T-cell (primary cell): ENCODE measurements at regions not wholly inside any gene's neighbourhood (a gene's known extent, or its start where the extent isn't known, plus 50 kb on each side); places are given as distances from the start of the nearest gene placed in this dataset.
"Not testable (repeated sequence)": the region's sequence is repeated elsewhere in the genome, so short reads cannot be mapped to it uniquely, and the experiment has no call there.

Experiments used
- ATAC-seq, 4 experiments: fragments of 200-7000 bp in 3 of 4; fragments of 150-1000 bp in 1 of 4; cut with Tn5 transposase; replicated peaks in 1 of 4; 1 replicate in 3 of 4; 2 replicates in 1 of 4; pipeline ENCODE4 v1.10.0; 2021; ENCODE audit warnings: moderate library complexity in 3 of 4, mild to moderate bottlenecking in 2 of 4, moderate number of reproducible peaks in 1 of 4
- CTCF ChIA-PET, 2 donors: fragments of 300-600 bp; sonication (Branson Sonifier 250); formaldehyde crosslinking; loops; one replicate each; lab custom pipeline; 2022; ENCODE audit warnings: antibody characterized with exemption in 2 of 2; lab: Charles Lee
- POLR2A ChIA-PET, 2 donors: fragments of 300-600 bp; sonication (Branson Sonifier 250); formaldehyde crosslinking; loops; one replicate each; lab custom pipeline; 2022; ENCODE audit warnings: antibody characterized with exemption in 2 of 2; lab: Charles Lee
- DNase-seq, 35 experiments: peaks; one replicate each; pipeline versions ENCODE4 v3.0.0 to v3.0.0-alpha.2; 2013 to 2023
- H3K27ac ChIP-seq: one replicate; pipeline ENCODE4 v1.5.1; 2013; ENCODE audit warnings: low read length
- H3K27me3 ChIP-seq, 2 experiments: replicated peaks in 1 of 2; 1 replicate in 1 of 2; 2 replicates in 1 of 2; pipeline versions ENCODE4 v1.6.1 to v1.7.0; 2013; ENCODE audit warnings: low read length in 1 of 2, mixed read lengths in 1 of 2; ENCODE audit not compliant: control insufficient read depth in 2 of 2, insufficient read depth in 2 of 2; ENCODE audit errors: extremely low read depth in 1 of 2
- H3K36me3 ChIP-seq, 2 donors: 1 replicate in 1 of 2; 2 replicates in 1 of 2; pipeline versions ENCODE4 v1.6.1 to v1.7.0; 2013; ENCODE audit warnings: low read length in 1 of 2; ENCODE audit not compliant: control insufficient read depth in 2 of 2, insufficient read depth in 1 of 2; ENCODE audit errors: extremely low read depth in 1 of 2
- H3K4me1 ChIP-seq, 2 experiments: 1 replicate in 1 of 2; 2 replicates in 1 of 2; pipeline versions ENCODE4 v1.6.1 to v1.7.0; 2013; ENCODE audit warnings: low read length in 2 of 2, mixed read lengths in 1 of 2; ENCODE audit not compliant: insufficient read depth in 2 of 2, control insufficient read depth in 1 of 2; ENCODE audit errors: extremely low read depth in 1 of 2
- H3K4me3 ChIP-seq, 2 donors: 1 replicate in 1 of 2; 2 replicates in 1 of 2; pipeline versions ENCODE4 v1.5.1 to v1.7.0; 2013; ENCODE audit warnings: mild to moderate bottlenecking in 2 of 2, low read length in 1 of 2, moderate library complexity in 1 of 2; ENCODE audit not compliant: control insufficient read depth in 1 of 2; ENCODE audit errors: extremely low read depth in 1 of 2
- H3K9me3 ChIP-seq: 2 replicates; pipeline ENCODE4 v1.7.0; 2013
- H3K27ac Mint-ChIP-seq, 2 donors: one replicate each; pipeline ENCODE4 v1.8.0; 2020 to 2021; ENCODE audit warnings: mild to moderate bottlenecking in 2 of 2, mixed read lengths in 2 of 2
- H3K27me3 Mint-ChIP-seq, 2 donors: one replicate each; pipeline ENCODE4 v1.8.0; 2021 to 2022; ENCODE audit warnings: mixed read lengths in 2 of 2
- H3K36me3 Mint-ChIP-seq: one replicate; pipeline ENCODE4 v1.8.0; 2021; ENCODE audit warnings: mixed read lengths
- H3K4me1 Mint-ChIP-seq, 3 donors: one replicate each; pipeline ENCODE4 v1.8.0; 2020 to 2022; ENCODE audit warnings: mixed read lengths in 3 of 3, mild to moderate bottlenecking in 1 of 3
- H3K4me3 Mint-ChIP-seq, 3 donors: one replicate each; pipeline ENCODE4 v1.8.0; 2020 to 2022; ENCODE audit warnings: mild to moderate bottlenecking in 3 of 3, mixed read lengths in 3 of 3, moderate library complexity in 3 of 3
- H3K9me3 Mint-ChIP-seq, 3 donors: one replicate each; pipeline ENCODE4 v1.8.0; 2020 to 2022; ENCODE audit warnings: mixed read lengths in 3 of 3
- WGBS: methylation state at CpG from one replicate; pipeline ENCODE4 v1.1.5; 2013; ENCODE audit warnings: missing lambda C conversion rate; ENCODE audit not compliant: insufficient coverage; 5-methylcytosine and 5-hydroxymethylcytosine counted together

DNA sequence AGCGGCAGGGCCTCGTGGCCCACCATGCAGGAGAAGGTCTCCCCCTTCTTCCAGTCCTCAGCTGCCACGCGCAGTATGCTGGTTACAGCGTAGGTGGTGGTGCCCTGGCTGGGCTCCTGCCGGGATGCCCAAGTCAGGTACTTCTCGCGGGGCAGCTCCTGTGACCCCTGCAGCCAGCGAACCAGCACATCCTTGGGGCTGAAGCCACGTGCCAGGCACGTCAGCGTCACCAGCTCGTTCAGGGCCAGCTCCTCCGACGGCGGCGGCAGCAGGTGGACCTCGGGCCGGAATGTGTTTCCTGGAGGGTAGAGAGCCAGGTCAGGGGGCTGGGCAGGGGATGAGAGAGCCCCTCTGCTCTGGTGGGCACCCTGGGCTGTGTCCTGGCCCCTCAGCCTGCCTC lies 60.7 kb downstream of the TMEM121 start:
- H3K4me3 ChIP-seq, POLR2A ChIA-PET, H3K27me3 ChIP-seq, CTCF ChIA-PET, ATAC-seq, H3K9me3 Mint-ChIP-seq, H3K27ac Mint-ChIP-seq, DNase-seq, H3K4me1 ChIP-seq, H3K4me1 Mint-ChIP-seq, H3K36me3 ChIP-seq, H3K36me3 Mint-ChIP-seq, H3K27me3 Mint-ChIP-seq, H3K4me3 Mint-ChIP-seq, H3K9me3 ChIP-seq, H3K27ac ChIP-seq: not testable (repeated sequence)
- WGBS, result no CpG with 5 or more reads among the region's 19 CpGs

DNA sequence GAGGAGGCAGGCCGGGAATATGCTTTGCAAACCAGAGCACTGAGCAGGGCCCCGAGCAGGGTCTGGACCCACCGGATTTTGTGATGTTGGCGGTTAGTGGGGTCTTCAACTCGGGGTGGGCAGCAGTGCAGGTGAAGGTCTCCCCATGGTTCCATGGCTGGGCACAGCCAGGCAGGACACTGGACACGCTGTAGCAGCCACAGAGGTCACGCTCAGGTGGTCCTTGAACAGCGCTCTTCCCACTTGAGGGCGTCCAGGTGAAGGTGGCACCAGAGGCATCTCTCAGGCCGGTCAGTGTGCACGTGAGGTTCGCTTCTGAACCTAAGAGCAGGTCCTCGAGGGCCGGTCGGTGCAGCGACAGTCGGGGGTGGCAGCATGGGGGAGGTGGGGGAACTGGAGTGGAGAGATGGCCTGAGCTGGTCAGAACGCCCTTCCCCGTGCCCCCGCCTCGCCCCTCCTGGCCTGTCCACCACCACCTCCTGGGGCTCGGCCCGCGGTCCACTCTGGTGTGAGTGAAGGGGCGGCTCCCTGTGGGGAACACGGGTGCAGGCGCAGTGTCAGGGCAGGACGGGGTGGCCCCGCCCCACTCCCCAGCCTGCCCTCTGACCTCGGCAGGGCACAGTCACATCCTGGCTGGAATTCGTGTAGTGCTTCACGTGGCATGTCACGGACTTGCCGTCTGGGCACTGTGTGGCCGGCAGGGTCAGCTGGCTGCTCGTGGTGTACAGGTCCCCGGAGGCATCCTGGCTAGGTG lies 61.3 kb downstream of the TMEM121 start:
- H3K4me1 ChIP-seq, H3K27me3 ChIP-seq, H3K27ac Mint-ChIP-seq, H3K9me3 ChIP-seq, H3K4me1 Mint-ChIP-seq, H3K36me3 Mint-ChIP-seq, H3K36me3 ChIP-seq, CTCF ChIA-PET, ATAC-seq, H3K4me3 ChIP-seq, H3K27me3 Mint-ChIP-seq, H3K4me3 Mint-ChIP-seq, H3K27ac ChIP-seq, DNase-seq, POLR2A ChIA-PET, H3K9me3 Mint-ChIP-seq: not testable (repeated sequence)
- 83% methylated on average over 24 of the region's 37 CpGs for WGBS

DNA sequence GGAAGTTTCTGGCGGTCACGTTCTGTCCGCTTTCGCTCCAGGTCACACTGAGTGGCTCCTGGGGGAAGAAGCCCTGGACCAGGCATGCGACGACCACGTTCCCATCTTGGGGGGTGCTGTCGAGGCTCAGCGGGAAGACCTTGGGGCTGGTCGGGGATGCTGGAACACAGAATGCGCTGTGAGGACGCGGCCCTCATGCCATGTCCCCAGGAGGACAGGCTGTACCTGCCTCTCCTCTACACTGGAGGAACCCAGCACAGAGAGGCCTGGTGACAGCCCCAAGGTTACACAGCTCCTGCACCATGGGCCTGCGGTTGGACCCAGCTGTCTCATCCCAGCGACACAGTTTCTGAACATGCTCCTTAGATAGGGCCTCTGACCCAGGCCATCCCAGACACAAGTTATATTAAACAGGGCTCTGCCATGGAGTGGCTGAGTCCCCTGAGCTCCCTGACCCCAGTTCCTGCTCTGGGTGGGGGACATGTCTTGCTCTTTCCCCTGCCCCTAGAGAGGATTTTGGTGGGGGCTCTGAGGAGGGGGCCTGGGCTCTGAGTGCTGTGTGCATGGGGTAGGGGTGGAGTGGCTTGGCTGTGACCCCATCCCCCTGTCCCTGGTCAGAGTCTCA lies 62.0 kb downstream of the TMEM121 start:
- no peak for ATAC-seq
- H3K27ac ChIP-seq, result no peak overlapping the region
- POLR2A ChIA-PET, result no interaction called here
- no peaks in the 10 kb centered on the region for H3K4me1 ChIP-seq
- H3K4me3 ChIP-seq, result no peak overlapping the region
- H3K9me3 ChIP-seq, result no peaks in the 10 kb centered on the region
- H3K4me3 Mint-ChIP-seq, result no peak overlapping the region
- no peaks in the 10 kb centered on the region for H3K36me3 Mint-ChIP-seq
- H3K36me3 ChIP-seq, result no peaks in the 10 kb centered on the region
- no peaks in the 10 kb centered on the region for H3K27me3 Mint-ChIP-seq
- H3K27me3 ChIP-seq, result no peaks in the 10 kb centered on the region
- no peak for DNase-seq
- H3K4me1 Mint-ChIP-seq, result no peaks in the 10 kb centered on the region
- 78% methylated on average over 15 of the region's 15 CpGs for WGBS
- CTCF ChIA-PET, result no interaction called here
- H3K27ac Mint-ChIP-seq, result no peak overlapping the region
- no peaks in the 10 kb centered on the region for H3K9me3 Mint-ChIP-seq

DNA sequence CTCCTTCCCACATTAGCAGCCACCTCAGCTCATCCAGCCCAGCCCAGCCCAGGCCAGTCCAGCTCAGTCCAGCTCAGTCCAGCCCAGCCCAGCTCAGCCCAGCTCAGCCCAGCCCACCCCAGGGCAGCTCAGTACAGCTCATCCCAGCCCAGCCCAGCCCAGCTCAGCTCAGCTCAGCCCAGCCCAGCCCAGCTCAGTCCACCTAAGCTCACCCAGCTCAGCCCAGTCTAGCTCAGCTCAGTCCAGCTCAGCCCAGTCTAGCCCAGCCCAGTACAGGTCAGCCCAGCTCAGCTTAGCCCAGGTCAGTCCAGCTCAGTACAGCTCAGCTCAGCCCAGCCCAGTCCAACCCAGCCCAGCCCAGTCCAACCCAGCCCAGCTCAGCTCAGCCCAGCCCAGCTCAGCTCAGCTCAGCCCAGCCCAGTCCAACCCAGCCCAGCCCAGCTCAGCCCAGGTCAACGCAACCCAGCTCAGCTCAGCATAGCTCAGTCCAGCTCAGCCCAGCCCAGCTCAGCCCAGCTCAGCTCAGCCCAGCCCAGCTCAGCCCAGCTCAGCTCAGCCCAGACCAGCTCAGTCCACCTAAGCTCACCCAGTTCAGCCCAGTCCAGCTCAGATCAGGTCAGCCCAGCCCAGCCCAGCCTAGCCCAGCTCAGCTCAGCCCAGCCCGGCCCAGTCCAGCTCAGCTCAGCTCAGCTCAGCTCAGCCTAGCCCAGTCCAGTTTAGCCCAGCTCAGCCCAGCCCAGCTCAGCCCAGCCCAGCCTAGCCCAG lies 63.0 kb downstream of the TMEM121 start:
- Histone ChIP-seq H3K36me3 (no peaks in the 10 kb centered on the region), H3K4me3 (no peak overlapping the region), H3K27ac (no peak overlapping the region), H3K9me3 (no peaks in the 10 kb centered on the region), H3K4me1 (no peaks in the 10 kb centered on the region), H3K27me3 (no peaks in the 10 kb centered on the region)
- WGBS, result 78% methylated on average over 2 of the region's 2 CpGs
- DNase-seq, result no peak
- Mint-ChIP-seq H3K9me3 (no peaks in the 10 kb centered on the region), H3K36me3 (no peaks in the 10 kb centered on the region), H3K27me3 (no peaks in the 10 kb centered on the region), H3K4me1 (no peaks in the 10 kb centered on the region), H3K4me3 (no peak overlapping the region), H3K27ac (no peak overlapping the region)
- ChIA-PET CTCF (interaction anchor here (0.5 kb wide), 2 partner anchors 28 to 462 kb away, joined by 3 to 7 read pairs; no protein-coding TSS in a partner anchor), POLR2A (no interaction called here)
- peak in 1 of 4 experiments; percentile 17 for ATAC-seq

DNA sequence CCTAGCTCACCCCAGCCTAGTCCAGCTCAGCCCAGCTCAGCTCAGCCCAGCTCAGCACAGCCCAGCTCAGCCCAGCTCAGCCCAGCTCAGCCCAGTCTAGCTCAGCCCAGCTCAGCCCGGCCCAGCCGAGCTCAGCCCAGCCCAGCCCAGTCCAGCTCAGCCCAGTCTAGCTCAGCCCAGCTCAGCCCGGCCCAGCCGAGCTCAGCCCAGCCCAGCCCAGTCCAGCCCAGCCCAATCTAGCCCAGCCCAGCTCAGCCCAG lies 63.5 kb downstream of the TMEM121 start:
- ATAC-seq, H3K4me3 Mint-ChIP-seq, H3K4me1 ChIP-seq, DNase-seq, H3K27ac Mint-ChIP-seq, H3K9me3 ChIP-seq, H3K9me3 Mint-ChIP-seq, H3K27ac ChIP-seq, H3K27me3 ChIP-seq, POLR2A ChIA-PET, CTCF ChIA-PET, H3K4me1 Mint-ChIP-seq, H3K27me3 Mint-ChIP-seq, H3K36me3 ChIP-seq, H3K4me3 ChIP-seq, H3K36me3 Mint-ChIP-seq: not testable (repeated sequence)
- WGBS, result 69% methylated on average over 4 of the region's 4 CpGs

DNA sequence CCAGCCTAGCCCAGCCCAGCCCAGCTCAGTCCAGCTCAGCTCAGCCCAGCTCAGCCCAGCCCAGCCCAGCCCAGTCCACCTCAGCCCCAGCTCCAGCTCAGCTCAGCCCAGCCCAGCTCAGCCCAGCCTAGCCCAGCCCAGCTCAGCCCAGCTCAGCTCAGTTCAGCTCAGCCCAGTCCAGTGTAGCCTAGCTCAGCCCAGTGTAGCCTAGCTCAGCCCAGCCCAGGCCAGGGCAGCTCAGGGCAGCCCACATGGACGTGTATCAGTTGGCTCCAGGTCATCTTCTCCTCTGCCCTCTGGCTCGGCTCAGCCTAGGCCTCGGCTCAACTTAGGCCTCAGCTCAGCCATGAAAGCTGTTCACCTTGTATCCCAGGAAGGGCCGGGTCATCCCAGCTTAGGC lies 64.7 kb downstream of the TMEM121 start:
- no peak overlapping the region for H3K27ac ChIP-seq
- ChIA-PET POLR2A (no interaction called here), CTCF (no interaction called here)
- no peak overlapping the region for H3K27ac Mint-ChIP-seq
- no peaks in the 10 kb centered on the region for H3K36me3 ChIP-seq
- no peaks in the 10 kb centered on the region for H3K9me3 ChIP-seq
- DNase-seq, result no peak
- H3K4me3 Mint-ChIP-seq, result no peak overlapping the region
- no peaks in the 10 kb centered on the region for H3K36me3 Mint-ChIP-seq
- H3K4me3 ChIP-seq, result no peak overlapping the region
- WGBS, result 86% methylated on average over 3 of the region's 4 CpGs
- no peaks in the 10 kb centered on the region for H3K9me3 Mint-ChIP-seq
- H3K4me1 ChIP-seq, result no peaks in the 10 kb centered on the region
- ATAC-seq, result peak in 1 of 4 experiments; percentile 34
- H3K4me1 Mint-ChIP-seq, result no peaks in the 10 kb centered on the region
- no peaks in the 10 kb centered on the region for H3K27me3 ChIP-seq
- H3K27me3 Mint-ChIP-seq, result peaks cover 0 to 2% of the 10 kb centered on the region in 2 donors
